ENCODE measurements at regions not wholly inside any gene's neighbourhood (a gene's known extent, or its start where the extent isn't known, plus 50 kb on each side); places are given as distances from the start of the nearest gene placed in this dataset.

DNA sequence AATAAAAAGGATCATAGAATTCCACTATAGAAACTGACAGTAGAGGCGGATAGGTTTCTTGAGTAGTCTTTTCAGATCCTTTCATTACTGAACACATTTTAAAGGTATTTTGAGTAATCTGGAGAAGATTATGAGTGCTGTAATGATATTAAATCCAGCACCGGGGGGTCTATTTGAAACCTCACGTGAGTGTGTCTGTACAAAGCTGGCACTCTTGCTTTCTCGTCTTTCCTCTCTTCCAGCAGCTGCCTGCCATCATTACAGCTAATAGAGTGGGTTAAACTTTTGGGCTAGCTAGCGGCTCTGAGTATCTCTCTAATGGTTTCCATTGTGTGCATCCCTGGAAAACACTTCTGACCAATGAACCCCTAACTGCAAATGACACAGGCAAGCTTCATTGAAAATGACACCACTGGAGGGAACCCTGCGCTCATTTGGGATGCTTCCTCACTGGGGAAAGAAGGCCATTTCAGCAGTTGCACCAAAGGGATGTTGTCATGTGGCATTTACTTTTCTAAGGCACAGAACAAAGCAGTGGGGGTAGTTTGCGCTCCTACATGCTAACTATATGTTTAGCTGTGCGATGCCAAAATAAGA, 101.0 kb downstream of the HRH4 start:
- no peak overlapping the region for H3K9ac ChIP-seq (ENCODE audit: low read depth, low read length, poor library complexity)
- no CpG with 5 or more reads among the region's 8 CpGs for WGBS, 2 donors (ENCODE audit: extremely low coverage in 2 of 2, insufficient read length in 2 of 2, insufficient replicate concordance in 1 of 2)
- H3K9me3 ChIP-seq (replicated peaks in 1 of 2; ENCODE audit: control insufficient read depth in 2 of 2, insufficient read depth in 1 of 2, low read depth in 1 of 2, low read length in 2 of 2) = no peaks in the 10 kb centered on the region
- no peak overlapping the region for H3K18ac ChIP-seq (ENCODE audit: low read length)
- no peaks in the 10 kb centered on the region for H3K79me1 ChIP-seq (ENCODE audit: low read depth, low read length)
- H4K8ac ChIP-seq (ENCODE audit: low read depth, low read length) = no peak overlapping the region
- no peak overlapping the region for H2BK12ac ChIP-seq (ENCODE audit: low read length)
- no peak for DNase-seq (ENCODE audit: low spot score)
- no peak overlapping the region for H3K4me3 ChIP-seq (ENCODE audit: low read length in 2 of 2)
- no peak overlapping the region for H3K14ac ChIP-seq (ENCODE audit: low read length)
- no peak overlapping the region for H3K23ac ChIP-seq (ENCODE audit: low read depth, low read length, poor library complexity)
- H4K91ac ChIP-seq (ENCODE audit: low read depth, low read length, poor library complexity) = no peak overlapping the region
- no peak overlapping the region for H2BK15ac ChIP-seq (ENCODE audit: low read length)
- no peak overlapping the region for H2AK5ac ChIP-seq (ENCODE audit: low read depth, low read length)
- no peak overlapping the region for H2BK120ac ChIP-seq (ENCODE audit: low read depth, low read length)
- peaks cover 0 to 17% of the 10 kb centered on the region in 2 donors for H3K4me1 ChIP-seq (ENCODE audit: control insufficient read depth in 2 of 2, insufficient read depth in 1 of 2, low read depth in 1 of 2, low read length in 2 of 2)
- no peaks in the 10 kb centered on the region for H3K27me3 ChIP-seq (ENCODE audit: control insufficient read depth in 3 of 3, insufficient read depth in 3 of 3, low read depth in 1 of 3, low read length in 3 of 3)
- no peaks in the 10 kb centered on the region for H3K36me3 ChIP-seq (replicated peaks in 1 of 2; ENCODE audit: control insufficient read depth in 2 of 2, insufficient read depth in 2 of 2, low read length in 2 of 2)
- H3K4me2 ChIP-seq (ENCODE audit: insufficient read depth, low read length, poor library complexity, severe bottlenecking) = no peak overlapping the region
- no peak overlapping the region for H2AFZ ChIP-seq (ENCODE audit: low read length)
- H2BK5ac ChIP-seq (ENCODE audit: low read length) = no peak overlapping the region
- no peak overlapping the region for H3K27ac ChIP-seq (replicated peaks; ENCODE audit: low read length)
- H3K4ac ChIP-seq (ENCODE audit: low read length) = no peak overlapping the region

DNA sequence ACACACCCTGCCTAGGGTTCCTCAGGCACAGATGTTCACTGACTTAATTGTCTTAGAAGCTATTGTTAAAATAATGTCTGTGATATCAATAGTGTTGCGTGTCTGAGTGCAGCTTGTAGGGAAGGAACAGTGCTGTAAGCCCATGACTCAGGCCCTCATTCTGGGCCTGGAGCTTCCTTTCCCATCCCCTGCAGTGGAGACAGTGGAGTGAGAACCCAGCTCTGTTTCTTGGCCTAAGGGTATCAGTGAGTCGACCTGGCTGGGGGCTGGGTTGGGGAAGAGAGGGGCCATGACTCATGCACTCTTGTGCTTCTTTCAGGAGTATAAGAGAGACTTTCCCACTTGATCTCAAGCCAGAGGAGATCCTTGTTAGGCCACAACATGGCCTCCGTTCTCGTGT, 106.8 kb downstream of the HRH4 start:
- Histone ChIP-seq H3K4me3 (ENCODE audit: low read length in 2 of 2) (no peak overlapping the region), H4K8ac (ENCODE audit: low read depth, low read length) (no peak overlapping the region), H3K79me1 (ENCODE audit: low read depth, low read length) (no peaks in the 10 kb centered on the region), H2BK12ac (ENCODE audit: low read length) (no peak overlapping the region), H3K9me3 (replicated peaks in 1 of 2; ENCODE audit: control insufficient read depth in 2 of 2, insufficient read depth in 1 of 2, low read depth in 1 of 2, low read length in 2 of 2) (no peaks in the 10 kb centered on the region), H2BK15ac (ENCODE audit: low read length) (no peak overlapping the region), H3K27me3 (ENCODE audit: control insufficient read depth in 3 of 3, insufficient read depth in 3 of 3, low read depth in 1 of 3, low read length in 3 of 3) (no peaks in the 10 kb centered on the region), H3K36me3 (replicated peaks in 1 of 2; ENCODE audit: control insufficient read depth in 2 of 2, insufficient read depth in 2 of 2, low read length in 2 of 2) (no peaks in the 10 kb centered on the region), H3K23ac (ENCODE audit: low read depth, low read length, poor library complexity) (no peak overlapping the region), H3K9ac (ENCODE audit: low read depth, low read length, poor library complexity) (no peak overlapping the region), H3K4me1 (ENCODE audit: control insufficient read depth in 2 of 2, insufficient read depth in 1 of 2, low read depth in 1 of 2, low read length in 2 of 2) (peaks cover 0 to 3% of the 10 kb centered on the region in 2 donors), H3K27ac (replicated peaks; ENCODE audit: low read length) (no peak overlapping the region), H2AFZ (ENCODE audit: low read length) (no peak overlapping the region), H2BK120ac (ENCODE audit: low read depth, low read length) (peak overlapping the region; percentile 10), H2BK5ac (ENCODE audit: low read length) (no peak overlapping the region), H4K91ac (ENCODE audit: low read depth, low read length, poor library complexity) (no peak overlapping the region), H3K4ac (ENCODE audit: low read length) (no peak overlapping the region), H2AK5ac (ENCODE audit: low read depth, low read length) (no peak overlapping the region), H3K14ac (ENCODE audit: low read length) (no peak overlapping the region), H3K18ac (ENCODE audit: low read length) (peak overlapping the region; percentile 13), H3K4me2 (ENCODE audit: insufficient read depth, low read length, poor library complexity, severe bottlenecking) (no peak overlapping the region)
- DNase-seq (ENCODE audit: low spot score) = no peak
- no CpG with 5 or more reads among the region's 4 CpGs for WGBS, 2 donors (ENCODE audit: extremely low coverage in 2 of 2, insufficient read length in 2 of 2, insufficient replicate concordance in 1 of 2)

DNA sequence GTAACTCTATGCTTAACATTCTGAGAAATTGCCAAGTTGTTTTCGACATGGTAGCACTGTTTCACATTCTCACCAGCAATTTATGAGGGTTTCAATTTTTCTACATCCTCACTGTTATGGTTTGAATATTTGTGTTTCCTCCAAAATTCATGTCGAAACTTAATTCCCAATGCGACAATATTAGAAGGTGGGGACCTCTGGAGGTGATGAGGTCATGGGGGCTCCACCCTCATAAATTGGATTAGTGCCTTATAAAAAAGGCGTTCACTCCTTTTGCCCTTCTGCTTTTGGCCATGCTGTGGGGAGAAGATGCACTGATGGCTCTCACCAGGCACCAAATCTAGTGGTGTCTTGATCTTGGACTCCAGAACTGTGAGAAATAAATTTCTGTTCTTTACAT, 110.3 kb downstream of the HRH4 start:
- Histone ChIP-seq H3K9ac (ENCODE audit: low read depth, low read length, poor library complexity) (no peak overlapping the region), H3K4me2 (ENCODE audit: insufficient read depth, low read length, poor library complexity, severe bottlenecking) (no peak overlapping the region), H3K9me3 (replicated peaks in 1 of 2; ENCODE audit: control insufficient read depth in 2 of 2, insufficient read depth in 1 of 2, low read depth in 1 of 2, low read length in 2 of 2) (peaks cover 3 to 6% of the 10 kb centered on the region in 2 donors), H3K79me1 (ENCODE audit: low read depth, low read length) (no peaks in the 10 kb centered on the region), H3K4me1 (ENCODE audit: control insufficient read depth in 2 of 2, insufficient read depth in 1 of 2, low read depth in 1 of 2, low read length in 2 of 2) (peaks cover 0 to 2% of the 10 kb centered on the region in 2 donors), H4K8ac (ENCODE audit: low read depth, low read length) (no peak overlapping the region), H4K91ac (ENCODE audit: low read depth, low read length, poor library complexity) (no peak overlapping the region), H2AK5ac (ENCODE audit: low read depth, low read length) (no peak overlapping the region), H3K18ac (ENCODE audit: low read length) (no peak overlapping the region), H2BK120ac (ENCODE audit: low read depth, low read length) (no peak overlapping the region), H3K4ac (ENCODE audit: low read length) (no peak overlapping the region), H3K14ac (ENCODE audit: low read length) (no peak overlapping the region), H3K4me3 (ENCODE audit: low read length in 2 of 2) (no peak overlapping the region), H2BK12ac (ENCODE audit: low read length) (no peak overlapping the region), H3K27ac (replicated peaks; ENCODE audit: low read length) (no peak overlapping the region), H2BK5ac (ENCODE audit: low read length) (no peak overlapping the region), H3K27me3 (ENCODE audit: control insufficient read depth in 3 of 3, insufficient read depth in 3 of 3, low read depth in 1 of 3, low read length in 3 of 3) (no peaks in the 10 kb centered on the region), H2BK15ac (ENCODE audit: low read length) (no peak overlapping the region), H3K23ac (ENCODE audit: low read depth, low read length, poor library complexity) (no peak overlapping the region), H2AFZ (ENCODE audit: low read length) (no peak overlapping the region), H3K36me3 (replicated peaks in 1 of 2; ENCODE audit: control insufficient read depth in 2 of 2, insufficient read depth in 2 of 2, low read length in 2 of 2) (no peaks in the 10 kb centered on the region)
- DNase-seq (ENCODE audit: low spot score) = no peak
- WGBS, 2 donors (ENCODE audit: extremely low coverage in 2 of 2, insufficient read length in 2 of 2, insufficient replicate concordance in 1 of 2) = no CpG with 5 or more reads among the region's 4 CpGs

DNA sequence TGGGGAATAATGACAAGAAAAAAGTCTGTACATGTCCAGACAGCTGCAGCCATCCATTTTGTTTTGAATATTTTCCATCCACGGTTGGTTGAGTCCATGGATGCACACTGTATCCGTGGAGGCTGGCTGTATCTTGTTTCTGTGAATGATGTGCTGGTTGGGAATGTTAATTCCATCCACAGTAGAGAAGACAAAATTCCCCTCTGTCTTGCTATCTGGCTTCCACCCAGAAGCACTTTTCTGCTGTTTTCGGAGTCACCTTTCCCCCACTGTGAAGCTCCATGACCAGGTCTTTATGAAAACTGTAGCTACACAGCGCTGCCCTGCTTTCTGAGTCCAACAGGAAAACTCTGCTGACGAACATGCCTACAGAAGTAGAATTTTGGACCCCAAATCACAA, 122.3 kb downstream of the HRH4 start:
- H3K14ac ChIP-seq (ENCODE audit: low read length) = no peak overlapping the region
- H2BK120ac ChIP-seq (ENCODE audit: low read depth, low read length) = no peak overlapping the region
- no peak overlapping the region for H3K23ac ChIP-seq (ENCODE audit: low read depth, low read length, poor library complexity)
- no CpG with 5 or more reads among the region's 5 CpGs for WGBS, 2 donors (ENCODE audit: extremely low coverage in 2 of 2, insufficient read length in 2 of 2, insufficient replicate concordance in 1 of 2)
- H3K4me1 ChIP-seq (ENCODE audit: control insufficient read depth in 2 of 2, insufficient read depth in 1 of 2, low read depth in 1 of 2, low read length in 2 of 2) = peaks cover 2 to 17% of the 10 kb centered on the region in 2 donors
- H2AFZ ChIP-seq (ENCODE audit: low read length) = no peak overlapping the region
- no peak overlapping the region for H3K4me3 ChIP-seq (ENCODE audit: low read length in 2 of 2)
- no peak for DNase-seq (ENCODE audit: low spot score)
- H3K4ac ChIP-seq (ENCODE audit: low read length) = no peak overlapping the region
- no peak overlapping the region for H3K9ac ChIP-seq (ENCODE audit: low read depth, low read length, poor library complexity)
- H3K36me3 ChIP-seq (replicated peaks in 1 of 2; ENCODE audit: control insufficient read depth in 2 of 2, insufficient read depth in 2 of 2, low read length in 2 of 2) = no peaks in the 10 kb centered on the region
- H3K9me3 ChIP-seq (replicated peaks in 1 of 2; ENCODE audit: control insufficient read depth in 2 of 2, insufficient read depth in 1 of 2, low read depth in 1 of 2, low read length in 2 of 2) = no peaks in the 10 kb centered on the region
- no peaks in the 10 kb centered on the region for H3K27me3 ChIP-seq (ENCODE audit: control insufficient read depth in 3 of 3, insufficient read depth in 3 of 3, low read depth in 1 of 3, low read length in 3 of 3)
- peak overlapping the region; percentile 17 for H3K18ac ChIP-seq (ENCODE audit: low read length)
- no peak overlapping the region for H3K27ac ChIP-seq (replicated peaks; ENCODE audit: low read length)
- H3K4me2 ChIP-seq (ENCODE audit: insufficient read depth, low read length, poor library complexity, severe bottlenecking) = no peak overlapping the region
- no peak overlapping the region for H4K91ac ChIP-seq (ENCODE audit: low read depth, low read length, poor library complexity)
- no peak overlapping the region for H2BK15ac ChIP-seq (ENCODE audit: low read length)
- no peak overlapping the region for H2BK12ac ChIP-seq (ENCODE audit: low read length)
- H3K79me1 ChIP-seq (ENCODE audit: low read depth, low read length) = no peaks in the 10 kb centered on the region
- H2AK5ac ChIP-seq (ENCODE audit: low read depth, low read length) = no peak overlapping the region
- H4K8ac ChIP-seq (ENCODE audit: low read depth, low read length) = no peak overlapping the region
- no peak overlapping the region for H2BK5ac ChIP-seq (ENCODE audit: low read length)
